ENCODE measurements at regions not wholly inside any gene's neighbourhood (a gene's known extent, or its start where the extent isn't known, plus 50 kb on each side); places are given as distances from the start of the nearest gene placed in this dataset.

GRCh38 chr1:59110271-59110670 is 186.6 kb upstream of the FGGY start:
- Mint-ChIP-seq H3K4me3 (ENCODE audit: unreplicated experiment) (no peak overlapping the region), H3K36me3 (ENCODE audit: low read depth, unreplicated experiment) (no peaks in the 10 kb centered on the region), H3K27me3 (ENCODE audit: unreplicated experiment) (no peaks in the 10 kb centered on the region), H3K27ac (ENCODE audit: unreplicated experiment) (no peak overlapping the region), H3K9me3 (ENCODE audit: unreplicated experiment) (no peaks in the 10 kb centered on the region), H3K4me1 (ENCODE audit: unreplicated experiment) (no peaks in the 10 kb centered on the region)
- DNase-seq (ENCODE audit: low spot score) = no peak
- no peak for TF ChIP-seq CTCF (IDR thresholded peaks at IDR 0.05; ENCODE audit: unreplicated experiment)

- Mint-ChIP-seq H3K36me3 (ENCODE audit: low read depth, unreplicated experiment) (no peaks in the 10 kb centered on the region), H3K27me3 (ENCODE audit: unreplicated experiment) (no peaks in the 10 kb centered on the region), H3K27ac (ENCODE audit: unreplicated experiment) (no peak overlapping the region), H3K4me3 (ENCODE audit: unreplicated experiment) (no peak overlapping the region), H3K4me1 (ENCODE audit: unreplicated experiment) (peaks cover 4% of the 10 kb centered on the region), H3K9me3 (ENCODE audit: unreplicated experiment) (no peaks in the 10 kb centered on the region)
- no peak for TF ChIP-seq CTCF (IDR thresholded peaks at IDR 0.05; ENCODE audit: unreplicated experiment)
- DNase-seq (ENCODE audit: low spot score) = no peak
These were observed 182.9 kb upstream of the FGGY start for GRCh38 chr1:59113876-59114457.

- no peaks in the 10 kb centered on the region for H3K27me3 Mint-ChIP-seq (ENCODE audit: unreplicated experiment)
- no peak for DNase-seq (ENCODE audit: low spot score)
- H3K36me3 Mint-ChIP-seq (ENCODE audit: low read depth, unreplicated experiment) = no peaks in the 10 kb centered on the region
- TF ChIP-seq CTCF (IDR thresholded peaks at IDR 0.05; ENCODE audit: unreplicated experiment) = no peak
- no peak overlapping the region for H3K27ac Mint-ChIP-seq (ENCODE audit: unreplicated experiment)
- H3K4me3 Mint-ChIP-seq (ENCODE audit: unreplicated experiment) = no peak overlapping the region
- no peaks in the 10 kb centered on the region for H3K9me3 Mint-ChIP-seq (ENCODE audit: unreplicated experiment)
- H3K4me1 Mint-ChIP-seq (ENCODE audit: unreplicated experiment) = peaks cover 4% of the 10 kb centered on the region
These were observed 181.0 kb upstream of the FGGY start for GRCh38 chr1:59115865-59116264.

GRCh38 chr1:59116920-59117542 is 179.9 kb upstream of the FGGY start:
- TF ChIP-seq CTCF (IDR thresholded peaks at IDR 0.05; ENCODE audit: unreplicated experiment) = no peak
- Mint-ChIP-seq H3K9me3 (ENCODE audit: unreplicated experiment) (no peaks in the 10 kb centered on the region), H3K27ac (ENCODE audit: unreplicated experiment) (no peak overlapping the region)

GRCh38 chr1:59122527-59122926 is 174.4 kb upstream of the FGGY start:
- H3K36me3 Mint-ChIP-seq (ENCODE audit: low read depth, unreplicated experiment) = no peaks in the 10 kb centered on the region
- TF ChIP-seq CTCF (IDR thresholded peaks at IDR 0.05; ENCODE audit: unreplicated experiment) = no peak
- no peak for DNase-seq (ENCODE audit: low spot score)
- no peaks in the 10 kb centered on the region for H3K4me1 Mint-ChIP-seq (ENCODE audit: unreplicated experiment)
- H3K27me3 Mint-ChIP-seq (ENCODE audit: unreplicated experiment) = peaks cover 1% of the 10 kb centered on the region
- no peaks in the 10 kb centered on the region for H3K9me3 Mint-ChIP-seq (ENCODE audit: unreplicated experiment)
- H3K4me3 Mint-ChIP-seq (ENCODE audit: unreplicated experiment) = no peak overlapping the region
- H3K27ac Mint-ChIP-seq (ENCODE audit: unreplicated experiment) = no peak overlapping the region

More at GRCh38 chr1:59116920-59117542, 179.9 kb upstream of the FGGY start:
- no peak for DNase-seq (ENCODE audit: low spot score)
- H3K4me1 Mint-ChIP-seq (ENCODE audit: unreplicated experiment) = peaks cover 4% of the 10 kb centered on the region
- no peaks in the 10 kb centered on the region for H3K27me3 Mint-ChIP-seq (ENCODE audit: unreplicated experiment)
- no peak overlapping the region for H3K4me3 Mint-ChIP-seq (ENCODE audit: unreplicated experiment)
- H3K36me3 Mint-ChIP-seq (ENCODE audit: low read depth, unreplicated experiment) = no peaks in the 10 kb centered on the region

All from endothelial cell (in vitro differentiated cells).